H1 (cell line): ENCODE measurements at regions not wholly inside any gene's neighbourhood (a gene's known extent, or its start where the extent isn't known, plus 50 kb on each side); places are given as distances from the start of the nearest gene placed in this dataset.

Source experiments
- CBX5 ChIP-seq: fragments of 300-800, 300-1000 bp; sonication (generic); IDR thresholded peaks from 2 replicates; pipeline ENCODE4 v1.7.1; 2016; ENCODE audit warnings: antibody characterized with exemption, low read length, low read depth
- CHD1 ChIP-seq: IDR thresholded peaks from 2 replicates; pipeline ENCODE4 v1.6.1; 2012; ENCODE audit warnings: low read depth, low read length, improper control_type of control experiment
- CREB1 ChIP-seq: IDR thresholded peaks from 2 replicates; pipeline ENCODE4 v1.6.1; 2012; ENCODE audit warnings: inconsistent platforms
- EP300 ChIP-seq, 2 experiments: IDR thresholded peaks; 1 replicate in 1 of 2; 2 replicates in 1 of 2; pipeline ENCODE4 v1.6.1; 2011 to 2012; ENCODE audit warnings: low read depth in 2 of 2, low read length in 2 of 2, mild to moderate bottlenecking in 2 of 2, borderline replicate concordance in 1 of 2, inconsistent platforms in 1 of 2, moderate library complexity in 1 of 2
- HDAC2 ChIP-seq, 2 experiments: fragments of 300-600 bp in 1 of 2; sonication (generic) in 1 of 2; IDR thresholded peaks; 2 replicates each; pipeline ENCODE4 v1.6.1; 2011 to 2012; ENCODE audit warnings: low read depth in 2 of 2, low read length in 2 of 2, mild to moderate bottlenecking in 2 of 2, moderate library complexity in 2 of 2, borderline replicate concordance in 1 of 2, inconsistent platforms in 1 of 2
- RNF2 ChIP-seq: fragments of 200-900, 300-1000 bp; sonication (generic); IDR thresholded peaks from 2 replicates; pipeline ENCODE4 v1.7.1; 2016; ENCODE audit warnings: borderline replicate concordance, low read depth, mild to moderate bottlenecking, antibody characterized with exemption, low read length; ENCODE audit not compliant: poor library complexity, severe bottlenecking; ENCODE audit errors: missing control alignments
- SAP30 ChIP-seq: fragments of 300-600 bp; sonication (generic); IDR thresholded peaks from 2 replicates; pipeline ENCODE4 v1.7.1; 2012; ENCODE audit warnings: low read length, moderate library complexity, mild to moderate bottlenecking, inconsistent platforms; ENCODE audit not compliant: insufficient read depth, insufficient replicate concordance
- SIRT6 ChIP-seq: IDR thresholded peaks from one replicate; pipeline ENCODE4 v1.7.1; 2012; ENCODE audit warnings: low read length, inconsistent platforms
- TCF12 ChIP-seq: IDR thresholded peaks from 2 replicates; pipeline ENCODE4 v1.6.1; 2011; ENCODE audit warnings: low read depth, mild to moderate bottlenecking, low read length
- TF ChIP-seq, protein P1 (sequence below): IDR thresholded peaks from 2 replicates; pipeline ENCODE4 v1.6.1; 2012; ENCODE audit warnings: inconsistent platforms

GRCh38 chr11:119783466-119784400 lies 54.7 kb upstream of the NECTIN1 start (continued):
- TF ChIP-seq, protein P1, sequence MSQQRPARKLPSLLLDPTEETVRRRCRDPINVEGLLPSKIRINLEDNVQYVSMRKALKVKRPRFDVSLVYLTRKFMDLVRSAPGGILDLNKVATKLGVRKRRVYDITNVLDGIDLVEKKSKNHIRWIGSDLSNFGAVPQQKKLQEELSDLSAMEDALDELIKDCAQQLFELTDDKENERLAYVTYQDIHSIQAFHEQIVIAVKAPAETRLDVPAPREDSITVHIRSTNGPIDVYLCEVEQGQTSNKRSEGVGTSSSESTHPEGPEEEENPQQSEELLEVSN: no peak
- TF ChIP-seq SAP30: no peak
- no peak for TF ChIP-seq TCF12
- TF ChIP-seq SIRT6: no peak
- TF ChIP-seq RNF2: no peak
- TF ChIP-seq HDAC2 (IDR thresholded peaks at IDR 0.05; ENCODE audit: borderline replicate concordance in 1 of 2, low read depth in 2 of 2, low read length in 2 of 2): no peak
- no peak for TF ChIP-seq CREB1
- no peak for TF ChIP-seq EP300 (IDR thresholded peaks at IDR 0.05; ENCODE audit: borderline replicate concordance in 1 of 2, low read depth in 2 of 2, low read length in 2 of 2)
- TF ChIP-seq CBX5: no peak
- TF ChIP-seq CHD1: no peak
